ENCODE measurements at regions not wholly inside any gene's neighbourhood (a gene's known extent, or its start where the extent isn't known, plus 50 kb on each side); places are given as distances from the start of the nearest gene placed in this dataset.
A peak's percentile ranks its signal among the peaks of the same experiment; 100 is the strongest.

DNA sequence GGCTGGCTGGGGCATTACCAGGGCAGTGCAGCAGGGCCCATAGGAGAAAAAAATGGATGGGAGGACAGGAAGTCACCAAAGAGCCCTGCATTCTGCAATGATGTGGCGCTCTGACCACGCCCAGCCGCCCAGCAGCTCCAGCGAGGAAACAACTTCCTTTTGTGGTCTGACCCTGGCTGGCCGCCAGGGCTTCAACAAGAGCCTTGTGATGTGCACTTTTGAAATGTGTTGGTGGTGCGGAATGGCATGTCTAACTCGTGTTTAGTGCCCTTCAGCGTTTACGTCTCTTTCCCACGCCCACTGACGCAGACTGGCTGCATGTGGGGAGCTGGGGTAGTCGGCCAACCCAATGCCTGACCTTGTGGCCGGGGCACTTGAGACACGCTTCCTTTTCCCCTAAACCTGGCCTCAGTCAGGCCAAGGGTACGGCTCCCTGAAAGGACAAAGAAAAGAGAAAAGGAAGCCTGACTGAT lies 81.9 kb upstream of the CTNNB1 start:
- DNase-seq = peak; percentile 82

DNA sequence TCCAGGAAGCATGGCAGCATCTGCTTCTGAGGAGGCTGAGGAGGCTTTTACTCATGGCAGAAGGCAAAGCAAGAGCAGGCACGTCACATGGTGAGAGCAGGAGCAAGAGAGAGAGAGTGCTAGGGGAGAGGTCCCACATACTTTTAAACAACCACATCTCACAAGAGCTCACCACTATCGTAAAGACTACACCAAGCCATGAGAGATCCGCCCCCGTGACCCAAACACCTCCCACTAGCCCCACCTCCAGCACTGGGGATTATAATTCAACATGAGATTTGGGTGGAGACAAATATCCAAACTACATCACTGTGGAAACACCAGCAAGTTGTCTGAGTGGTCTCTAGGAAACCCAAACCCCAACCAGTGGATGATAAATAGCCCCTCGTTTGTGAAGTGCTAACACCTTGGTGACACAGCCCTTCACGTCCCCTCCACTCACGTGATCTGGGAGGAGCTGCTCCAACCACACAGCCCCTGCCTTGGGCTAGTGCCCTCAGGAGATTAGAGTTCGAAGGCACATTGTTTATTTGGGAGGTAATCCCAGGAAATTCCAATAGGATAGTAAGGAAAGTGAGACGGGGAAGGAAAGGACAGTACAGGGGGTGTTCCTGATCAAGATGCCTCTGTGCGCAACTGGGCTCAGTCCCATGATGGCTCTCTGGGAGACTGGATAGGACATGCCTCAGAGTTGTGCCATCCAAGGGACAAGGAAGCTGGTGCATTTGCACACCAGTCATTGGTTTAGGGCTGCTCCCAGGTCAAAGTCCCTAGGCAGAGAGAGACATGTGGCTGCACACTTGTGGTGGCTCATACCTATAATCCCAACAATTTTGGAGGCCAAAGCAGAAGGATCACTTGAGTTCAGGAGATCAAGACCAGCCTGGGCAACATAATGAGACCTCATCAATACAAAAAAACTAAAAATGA lies 80.6 kb upstream of the CTNNB1 start:
- no peak for DNase-seq

DNA sequence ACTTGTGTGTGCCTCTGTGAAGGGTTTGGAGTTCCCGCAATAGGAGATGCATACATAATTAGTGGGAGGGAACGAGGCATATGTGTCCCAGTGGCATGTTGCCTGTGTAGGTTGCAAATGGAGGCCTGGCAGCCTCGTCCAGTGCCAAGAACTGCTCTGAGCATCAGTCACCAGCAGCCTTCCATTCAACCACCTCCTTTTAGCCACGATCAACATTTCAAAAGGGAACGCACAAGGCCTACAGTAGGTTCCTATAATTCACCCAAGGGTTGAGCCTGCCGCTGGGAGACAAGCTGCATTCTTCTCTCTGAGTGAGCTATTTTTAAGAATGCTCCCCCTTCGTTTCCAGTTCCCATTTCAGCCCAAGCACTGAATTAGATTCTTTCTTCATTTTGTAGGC lies 78.8 kb upstream of the CTNNB1 start:
- DNase-seq = no peak

DNA sequence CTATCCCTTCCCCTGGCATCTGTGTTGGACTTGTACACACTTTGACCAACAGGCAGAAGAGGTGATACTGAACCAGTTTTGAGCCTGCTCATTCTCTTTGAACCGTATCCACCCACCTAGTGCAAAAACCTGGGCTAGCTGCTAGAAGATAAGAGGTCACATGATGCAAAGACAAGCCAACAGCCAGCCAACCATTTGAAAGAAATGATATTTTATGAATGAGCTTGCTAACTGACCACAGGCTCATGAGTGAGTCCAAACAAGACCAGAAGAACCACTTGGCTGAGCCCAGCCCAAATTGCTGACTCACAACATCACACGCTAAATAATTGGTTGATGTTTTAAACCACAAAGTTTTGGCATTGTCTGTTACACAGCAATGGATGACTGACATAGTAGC lies 74.0 kb upstream of the CTNNB1 start:
- no peak for DNase-seq

DNA sequence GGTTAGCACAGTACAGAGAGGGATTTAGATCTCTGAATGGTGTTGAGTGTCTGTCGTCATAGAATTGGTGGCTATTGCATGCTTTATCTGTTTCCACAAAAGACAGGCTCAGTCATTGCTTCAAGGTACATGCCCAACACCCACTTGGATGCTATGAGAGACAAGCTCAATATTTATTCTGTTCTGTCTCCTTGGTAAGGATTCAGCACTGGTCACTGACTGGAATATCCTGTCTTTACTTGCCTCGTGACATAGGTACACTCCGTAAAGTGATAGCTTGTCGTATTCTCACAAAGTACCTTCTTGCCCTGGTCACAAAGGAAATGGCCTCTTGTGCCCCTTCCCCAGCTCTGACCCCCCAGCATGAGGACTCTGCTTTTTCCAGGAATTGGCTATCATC lies 72.8 kb upstream of the CTNNB1 start:
- no peak for DNase-seq

DNA sequence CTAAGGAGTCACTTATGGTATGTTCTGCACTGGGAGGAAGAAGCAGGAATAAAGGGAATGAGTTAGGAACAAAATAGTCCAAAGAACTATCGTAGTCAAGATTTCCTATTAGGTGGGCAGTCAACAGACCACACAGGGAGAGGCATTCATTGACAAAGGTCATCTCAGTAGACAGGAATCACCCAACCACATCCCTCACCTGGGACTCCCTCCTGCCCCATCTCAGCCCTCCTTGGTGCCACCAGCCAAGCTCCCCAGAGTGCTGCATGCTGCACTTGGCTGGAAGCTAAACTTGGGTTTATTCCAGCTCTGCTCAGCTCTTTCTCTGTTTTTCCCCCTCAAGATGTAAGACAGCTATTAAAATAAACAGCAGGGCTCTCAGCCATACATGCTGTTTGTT lies 72.3 kb upstream of the CTNNB1 start:
- DNase-seq = no peak

DNA sequence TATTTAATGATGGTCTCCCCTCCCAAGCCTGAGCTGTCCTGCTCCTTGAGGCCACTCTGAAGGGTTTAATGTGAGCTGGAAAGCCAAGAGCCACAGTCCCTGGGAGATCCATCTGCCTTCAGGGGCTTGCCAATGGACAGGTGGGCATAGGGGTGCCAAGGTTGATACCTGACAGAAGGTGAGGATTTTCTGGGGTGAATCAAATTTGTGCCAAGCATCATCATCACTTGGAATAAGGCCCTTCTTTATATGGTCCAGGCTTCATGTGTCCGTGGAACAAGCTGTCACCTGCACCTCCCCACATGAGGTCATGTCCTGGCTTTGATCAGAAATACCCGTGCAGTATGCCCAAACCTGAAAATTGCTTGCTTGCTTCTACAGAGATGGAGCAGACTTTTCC lies 71.9 kb upstream of the CTNNB1 start:
- no peak for DNase-seq

DNA sequence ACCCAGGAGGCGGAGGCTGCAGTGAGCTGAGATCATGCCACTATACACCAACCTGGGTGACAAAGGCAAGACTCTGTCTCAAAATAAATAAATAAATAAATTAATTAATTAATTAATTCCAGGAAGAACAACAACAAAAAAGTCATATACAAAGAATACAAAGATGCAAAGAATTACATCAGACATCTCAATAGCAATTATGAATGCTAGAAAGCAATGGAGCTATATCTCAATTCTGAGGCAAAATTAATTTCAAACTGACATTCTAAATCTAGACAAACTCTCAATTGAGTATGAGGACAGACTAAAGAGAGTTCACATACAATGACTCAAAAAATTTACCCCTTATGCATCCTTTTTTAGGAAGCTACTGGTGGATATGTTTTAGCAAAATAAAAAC lies 69.6 kb upstream of the CTNNB1 start:
- DNase-seq = no peak

DNA sequence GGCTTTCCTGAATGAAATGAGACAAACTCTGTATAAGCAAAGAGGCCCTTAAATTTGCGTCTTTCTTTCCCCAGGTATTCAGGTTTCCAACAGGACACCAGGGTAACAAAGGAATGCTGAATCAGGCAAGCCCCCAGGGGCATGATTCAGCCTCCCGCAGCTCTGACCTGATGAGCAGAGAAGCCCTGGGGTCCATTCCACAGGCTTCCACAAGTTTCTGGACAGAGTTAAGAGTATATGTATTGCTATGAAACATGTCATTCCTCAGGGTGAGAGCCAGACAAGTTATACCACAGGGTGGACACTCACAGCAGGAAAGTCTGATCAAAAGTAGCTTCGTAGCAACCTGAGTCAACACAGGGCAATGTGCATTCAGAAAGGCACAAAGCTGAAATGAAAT lies 68.1 kb upstream of the CTNNB1 start:
- DNase-seq = no peak

DNA sequence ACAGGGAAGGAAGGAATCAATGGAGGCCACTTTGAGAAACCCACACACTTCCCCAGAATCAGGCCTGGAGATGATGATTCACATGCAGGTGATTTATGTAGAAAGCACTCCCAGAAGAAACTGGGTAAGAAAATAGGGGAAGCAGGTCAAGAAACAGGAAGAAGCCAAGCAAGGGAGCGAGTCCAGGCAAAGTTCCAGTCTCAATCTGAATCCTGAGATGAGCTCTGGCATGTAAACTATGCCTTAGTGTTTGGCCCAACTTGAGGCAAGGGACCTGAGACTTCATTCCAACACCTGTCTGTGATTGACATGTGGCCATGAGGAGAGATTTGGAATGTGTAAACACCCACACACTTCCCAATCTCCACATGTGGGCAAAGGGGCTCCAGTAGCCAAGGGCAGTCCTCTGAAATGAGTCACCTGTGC lies 61.6 kb upstream of the CTNNB1 start:
- no peak for DNase-seq

DNA sequence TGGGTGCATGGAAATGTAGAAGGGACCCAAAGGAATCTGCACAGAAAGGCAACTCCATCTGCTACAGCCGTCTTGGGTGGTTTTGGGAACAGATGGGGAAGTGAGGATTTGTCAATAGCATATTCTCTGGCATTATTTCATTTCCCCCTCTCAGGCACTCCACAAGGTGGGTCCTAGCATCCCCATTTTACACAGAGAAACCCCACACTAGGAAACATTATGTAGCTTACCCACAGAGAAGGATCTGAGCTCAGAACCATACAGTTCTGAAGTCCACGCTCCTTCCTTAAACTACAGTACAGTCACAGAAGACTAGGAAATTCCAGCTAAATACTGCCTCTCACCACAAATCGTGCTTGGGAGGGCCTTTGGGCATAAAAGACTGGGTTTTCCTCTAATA lies 61.2 kb upstream of the CTNNB1 start:
- DNase-seq = no peak

DNA sequence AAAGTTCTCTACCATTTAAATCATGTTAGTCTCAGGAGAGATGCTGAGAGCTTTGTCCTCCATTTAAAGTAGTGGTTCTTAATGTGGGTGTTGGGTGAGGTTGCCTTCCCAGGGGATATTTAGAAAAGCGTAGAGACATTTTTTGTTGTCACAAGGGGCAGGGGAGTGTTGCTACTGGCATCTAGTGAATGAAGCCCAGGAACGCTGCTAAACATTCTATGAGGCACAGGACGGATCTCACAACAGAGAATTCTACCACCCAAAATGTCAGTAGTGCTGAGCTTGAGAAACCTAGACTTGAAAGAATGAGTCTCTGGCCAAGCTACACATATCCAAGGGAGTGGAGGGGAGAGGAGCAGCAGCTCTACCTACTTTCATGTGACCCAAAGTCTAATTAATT lies 60.7 kb upstream of the CTNNB1 start:
- DNase-seq = no peak

DNA sequence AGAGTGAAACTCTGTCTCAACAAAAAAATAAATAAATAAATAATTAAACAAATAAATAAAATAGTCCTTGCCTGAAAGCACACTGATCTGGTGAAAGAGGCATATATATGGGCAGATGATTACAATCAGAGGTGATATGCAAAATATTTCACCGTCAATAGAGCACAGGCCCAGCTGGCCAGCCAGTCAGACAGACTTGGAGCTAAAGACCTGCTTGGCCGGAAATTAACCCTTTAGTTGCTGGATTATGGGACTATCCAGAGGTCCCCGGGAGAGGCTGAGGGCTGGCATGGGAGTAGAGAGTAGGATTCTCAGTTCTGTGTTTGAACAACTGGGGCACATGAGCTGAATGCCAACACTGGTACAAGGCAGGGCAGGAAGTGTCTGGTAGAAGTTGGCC lies 59.1 kb upstream of the CTNNB1 start:
- DNase-seq = no peak

DNA sequence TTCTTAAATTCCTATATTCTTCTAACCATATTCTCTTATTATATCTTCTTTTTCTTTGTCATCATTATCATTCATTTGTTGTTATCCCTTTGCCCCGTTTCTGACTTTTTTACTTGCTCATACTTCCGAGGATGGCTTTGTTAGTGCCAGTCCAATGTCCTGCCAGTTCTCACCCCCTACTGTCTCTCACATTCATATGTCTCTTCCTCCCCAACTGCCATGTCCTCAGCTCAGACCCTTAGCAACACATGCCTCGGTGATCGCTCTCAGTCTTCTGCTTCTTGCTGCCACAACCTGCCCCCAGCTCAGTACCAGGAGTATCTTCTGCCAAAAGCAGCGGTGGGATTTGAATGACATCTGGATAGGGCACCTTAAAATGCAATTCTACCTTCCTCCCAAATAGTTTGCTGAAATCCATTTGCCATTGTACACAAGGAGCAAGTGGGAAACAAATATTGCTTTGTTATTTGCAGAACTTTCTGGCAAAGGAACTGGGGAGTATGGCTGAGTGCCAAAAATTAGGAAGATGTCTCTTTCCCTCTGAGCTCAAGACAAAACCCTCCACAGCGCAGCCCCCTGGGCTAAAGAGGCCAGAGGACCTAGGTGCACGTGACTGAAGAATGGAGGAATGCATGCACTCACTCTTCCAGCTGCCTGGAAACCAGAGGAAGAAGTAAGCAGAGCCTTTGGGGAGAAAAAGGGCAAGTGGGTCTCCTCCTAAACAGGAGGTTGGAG lies 57.7 kb upstream of the CTNNB1 start:
- no peak for DNase-seq

DNA sequence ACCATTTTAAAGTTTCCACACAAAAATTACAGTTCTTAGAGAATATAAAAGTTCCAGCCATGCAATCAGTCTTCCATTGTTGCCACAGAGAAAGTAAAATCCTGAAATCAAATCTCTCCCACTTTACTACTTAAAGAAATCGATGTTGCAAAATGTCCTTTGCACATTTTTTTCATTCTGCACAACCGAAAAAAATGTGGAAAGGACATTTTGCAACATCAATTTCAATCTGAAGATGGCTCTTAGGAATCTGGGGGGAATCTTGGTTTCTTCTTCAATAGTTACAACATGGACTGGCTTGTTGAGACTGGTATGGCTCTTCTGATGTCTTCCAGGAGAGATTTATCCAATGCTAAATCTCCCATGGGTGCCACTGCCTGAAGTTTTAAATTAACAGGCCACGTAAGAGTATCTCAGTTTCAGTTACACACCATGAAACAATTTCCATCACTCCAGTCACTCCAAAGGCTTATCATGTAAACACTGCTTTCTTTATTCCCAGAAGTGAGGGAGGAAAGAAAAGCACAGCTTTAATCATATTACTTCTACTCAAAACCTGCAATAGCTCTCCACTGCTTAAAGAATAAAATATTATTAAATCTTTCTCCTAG lies 55.8 kb upstream of the CTNNB1 start:
- no peak for DNase-seq

DNA sequence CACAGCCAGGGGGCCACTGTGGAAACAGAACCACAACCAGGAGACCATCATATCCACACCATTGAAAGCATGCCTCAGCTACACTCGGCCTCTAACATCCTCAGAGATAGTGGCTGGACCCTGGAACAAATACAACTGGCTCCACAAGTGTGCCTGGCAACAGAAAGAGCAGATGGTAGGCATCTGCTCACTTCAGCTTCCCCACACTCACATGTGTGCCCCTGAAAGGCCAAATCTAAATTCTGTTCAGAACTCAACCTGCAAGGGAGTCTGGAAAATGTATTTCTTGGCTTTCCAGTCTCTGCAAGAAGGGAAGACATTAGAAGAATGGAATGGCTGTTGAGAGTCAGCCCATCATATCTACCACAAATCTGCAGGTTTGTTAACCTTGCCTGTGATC lies 54.7 kb upstream of the CTNNB1 start:
- DNase-seq = no peak

DNA sequence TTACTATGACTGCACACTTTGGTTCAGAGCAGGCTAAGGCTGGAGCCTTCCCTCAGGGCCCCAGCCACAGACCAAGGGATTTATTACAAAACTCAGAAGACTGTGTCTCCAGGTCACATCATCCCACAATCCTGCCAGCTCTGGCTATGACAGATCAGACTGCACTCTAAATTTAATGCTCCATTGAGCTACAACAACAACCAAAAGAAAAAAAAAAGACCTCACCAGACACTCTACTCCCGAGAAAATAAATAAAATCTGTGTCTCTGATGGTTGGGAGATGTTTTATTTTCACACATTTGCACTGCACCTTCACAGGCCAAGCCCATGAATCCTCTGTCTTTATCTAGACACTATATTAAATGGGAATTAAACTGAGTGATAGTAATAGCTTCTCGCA lies 50.8 kb upstream of the CTNNB1 start:
- DNase-seq = no peak

DNA sequence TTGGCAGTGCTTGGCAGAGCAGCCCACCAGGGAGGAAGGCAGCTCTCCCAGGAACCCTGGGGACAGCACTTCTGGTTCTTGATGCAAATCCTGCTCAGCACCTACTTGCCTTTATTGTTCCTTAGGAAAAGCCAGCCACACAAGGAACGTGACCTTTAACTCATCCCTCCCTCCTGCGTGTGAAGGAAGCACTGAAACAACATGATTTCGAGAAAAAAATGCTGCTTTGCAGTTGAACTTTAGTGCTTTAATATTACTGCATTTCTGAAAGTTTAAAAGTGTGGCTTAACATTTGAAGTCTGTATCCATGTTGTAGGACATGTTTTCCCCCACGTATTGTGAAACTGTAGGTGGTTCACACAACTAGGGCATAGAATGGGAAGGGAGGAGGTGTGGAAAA lies 50.4 kb upstream of the CTNNB1 start:
- DNase-seq = no peak
